GM13977 (cell line): ENCODE measurements at regions not wholly inside any gene's neighbourhood (a gene's known extent, or its start where the extent isn't known, plus 50 kb on each side); places are given as distances from the start of the nearest gene placed in this dataset.

Experiments
- DNase-seq: peaks from one replicate; pipeline ENCODE4 v3.0.0; 2012; ENCODE audit warnings: low spot score
- in situ Hi-C: fragments of 300-500 bp; cut with MboI; formaldehyde crosslinking; loops from one replicate; pipeline ENCODE4 v1.12.0; 2022; ENCODE audit warnings: low sequenced_read_pairs, low pct_unique_long_range_greater_than_20kb, mixed read lengths, inconsistent platforms; ENCODE audit not compliant: unreplicated experiment
- TF ChIP-seq, protein P1 (sequence below): IDR thresholded peaks from 2 replicates; pipeline ENCODE4 v1.5.1; 2012; ENCODE audit warnings: mild to moderate bottlenecking, control low read depth; ENCODE audit not compliant: insufficient read depth; ENCODE audit errors: extremely low read depth, missing control alignments

DNA sequence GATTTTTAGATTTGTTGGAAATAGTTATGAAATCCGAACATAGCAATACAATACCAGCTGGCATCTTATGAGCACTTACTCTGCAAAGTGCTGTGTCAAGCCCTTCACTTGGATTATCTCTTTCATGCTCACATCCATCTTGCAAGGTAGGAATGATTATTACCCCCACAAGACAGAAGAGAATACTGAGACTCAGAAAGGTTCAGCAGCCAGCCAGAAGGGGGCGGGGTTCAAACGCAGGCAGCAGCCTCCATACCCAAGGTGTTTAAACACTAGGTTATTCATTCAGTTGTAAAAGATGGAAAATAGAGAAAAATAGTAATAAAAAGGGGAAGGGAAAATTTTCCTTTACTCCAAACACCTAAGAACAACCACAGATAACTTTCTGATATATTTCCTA is 158.5 kb downstream of the CCDC34 start:
- in situ Hi-C loops, result no loop called here
- TF ChIP-seq, protein P1, sequence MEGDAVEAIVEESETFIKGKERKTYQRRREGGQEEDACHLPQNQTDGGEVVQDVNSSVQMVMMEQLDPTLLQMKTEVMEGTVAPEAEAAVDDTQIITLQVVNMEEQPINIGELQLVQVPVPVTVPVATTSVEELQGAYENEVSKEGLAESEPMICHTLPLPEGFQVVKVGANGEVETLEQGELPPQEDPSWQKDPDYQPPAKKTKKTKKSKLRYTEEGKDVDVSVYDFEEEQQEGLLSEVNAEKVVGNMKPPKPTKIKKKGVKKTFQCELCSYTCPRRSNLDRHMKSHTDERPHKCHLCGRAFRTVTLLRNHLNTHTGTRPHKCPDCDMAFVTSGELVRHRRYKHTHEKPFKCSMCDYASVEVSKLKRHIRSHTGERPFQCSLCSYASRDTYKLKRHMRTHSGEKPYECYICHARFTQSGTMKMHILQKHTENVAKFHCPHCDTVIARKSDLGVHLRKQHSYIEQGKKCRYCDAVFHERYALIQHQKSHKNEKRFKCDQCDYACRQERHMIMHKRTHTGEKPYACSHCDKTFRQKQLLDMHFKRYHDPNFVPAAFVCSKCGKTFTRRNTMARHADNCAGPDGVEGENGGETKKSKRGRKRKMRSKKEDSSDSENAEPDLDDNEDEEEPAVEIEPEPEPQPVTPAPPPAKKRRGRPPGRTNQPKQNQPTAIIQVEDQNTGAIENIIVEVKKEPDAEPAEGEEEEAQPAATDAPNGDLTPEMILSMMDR, result peak; percentile 25
- no peak for DNase-seq

- TF ChIP-seq, protein P1, result no peak
- in situ Hi-C loops, result no loop called here
Measured at GRCh38 chr11:27203077-27203647, 159.9 kb downstream of the CCDC34 start.

GRCh38 chr11:27201454-27202302 is 161.1 kb downstream of the BBOX1 start:
- no peak for DNase-seq
- TF ChIP-seq, protein P1, result no peak
- in situ Hi-C loops, result no loop called here

More at GRCh38 chr11:27203077-27203647, 159.9 kb downstream of the CCDC34 start:
- DNase-seq, result no peak

DNA sequence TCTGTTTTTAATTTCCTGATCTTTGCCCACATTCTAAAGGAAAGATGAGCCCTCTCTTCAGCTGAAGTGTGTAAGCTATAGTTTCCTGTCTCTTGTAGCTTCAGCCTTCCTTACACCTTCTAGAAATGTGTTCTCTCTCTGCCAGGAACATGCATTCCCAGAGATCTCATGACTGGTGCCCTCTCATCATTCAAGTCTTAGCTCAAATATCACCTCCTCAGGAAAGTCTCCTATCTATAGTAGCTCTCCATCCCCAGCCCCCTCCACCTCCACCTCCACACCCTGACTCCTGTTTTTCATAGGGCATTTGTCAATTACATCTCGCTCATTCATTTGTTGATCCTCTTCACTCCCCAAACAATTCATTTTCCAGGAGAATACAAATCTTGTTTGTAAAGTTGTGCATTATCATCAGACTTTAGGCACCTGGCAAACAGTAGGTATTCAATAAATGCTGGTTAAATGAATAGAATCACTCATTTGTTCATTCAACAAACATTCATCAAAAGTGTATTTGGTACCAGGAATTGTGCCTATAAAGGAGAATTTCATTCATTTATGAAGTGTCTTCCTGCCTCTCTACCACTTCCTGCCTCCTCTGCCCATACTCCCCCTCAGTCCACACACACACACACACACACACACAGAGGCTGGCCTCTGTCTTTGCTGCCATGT is 160.3 kb downstream of the BBOX1 start:
- in situ Hi-C loops, result no loop called here
- TF ChIP-seq, protein P1, result no peak
- DNase-seq, result no peak

DNA sequence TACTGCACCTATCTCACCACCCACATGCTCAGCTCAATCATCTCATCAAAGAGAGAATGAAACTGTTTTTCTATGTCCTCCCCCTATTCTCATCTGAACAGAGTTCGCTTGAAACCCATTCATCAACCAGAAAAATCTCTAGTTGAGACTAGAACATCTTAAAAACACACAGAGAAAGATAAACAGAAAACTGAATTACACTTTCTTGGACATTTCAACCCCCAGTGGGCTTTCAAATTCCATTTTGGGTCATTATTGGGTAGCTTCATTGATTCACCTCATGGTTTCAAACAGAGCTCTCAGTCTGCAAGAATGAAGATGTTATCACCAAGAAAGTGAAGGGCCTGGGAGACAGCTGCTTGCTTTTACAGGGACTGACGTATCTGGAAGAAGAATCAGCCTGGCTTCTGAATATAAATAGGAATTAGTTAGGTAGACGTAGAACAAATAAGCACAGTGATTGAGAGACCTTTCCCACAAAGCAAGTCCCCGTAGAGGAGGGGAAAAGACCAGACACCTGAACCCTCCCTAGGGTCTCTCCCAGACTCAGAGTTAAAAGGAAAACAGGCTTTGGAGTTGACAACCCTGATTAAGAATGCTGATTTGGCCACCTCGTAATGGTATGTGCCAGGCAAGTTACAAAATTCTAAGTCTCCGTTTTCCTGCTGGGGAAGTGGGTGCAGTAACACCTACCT is 155.7 kb downstream of the BBOX1 start:
- DNase-seq, result no peak
- TF ChIP-seq, protein P1, result no peak
- in situ Hi-C loops, result no loop called here

- in situ Hi-C loops, result no loop called here
- DNase-seq, result no peak
- TF ChIP-seq, protein P1, result no peak
Measured at GRCh38 chr11:27195837-27196202, 155.2 kb downstream of the BBOX1 start.
